Heart left ventricle (tissue), 13 donors: ENCODE measurements at regions not wholly inside any gene's neighbourhood (a gene's known extent, or its start where the extent isn't known, plus 50 kb on each side); places are given as distances from the start of the nearest gene placed in this dataset.

Source experiments
- POLR2A ChIP-seq, 2 donors: fragments of 450-650 bp; IDR thresholded peaks; one replicate each; pipeline ENCODE4 v1.6.1; 2017; ENCODE audit warnings: antibody characterized with exemption in 2 of 2, mild to moderate bottlenecking in 2 of 2, moderate library complexity in 2 of 2
- TF ChIP-seq, protein P1 (sequence below), 12 donors: fragments of 200-600 bp; sonication (generic) in 4 of 12; IDR thresholded peaks; one replicate each; pipeline versions ENCODE4 v1.5.0 to v1.8.0; 2018 to 2022; ENCODE audit warnings: antibody characterized with exemption in 12 of 12, mild to moderate bottlenecking in 5 of 12
- donor health status: ischemic (EF 13 %, LVEDD 7.1; RV severe dilation, severe dysfunction).
- donor health status: DM: no; HTN: yes; CAD: no.
- donor health status: DM: no; HTN: no; CAD: no.
- donor health status: ischemic (EF 25% LVEDD 6.9; RV normal size, moderate dysfunction).
- donor health status: ischemic (EF 25% LVEDD 5.7; RV mildly dilated, moderate dysfunction).
- donor health status: ischemic (EF 35%, LVEDD 5.7; RV mildly dilated, moderate dysfunction).
- donor health status: nonischemic (EF 11% LVEDD 7.7; RV severe dilation, severe dysfunction).
- donor health status: DM: yes; HTN: yes; CAD: no.
- donor health status: PGD.
- donor health status: ischemic (EF 29% LVEDD 5.4; RV normal size, mild dysfunction).
- donor health status: nonischemic (EF 23%, LVEDD 6.1; RV moderate dilation, normal function).

DNA sequence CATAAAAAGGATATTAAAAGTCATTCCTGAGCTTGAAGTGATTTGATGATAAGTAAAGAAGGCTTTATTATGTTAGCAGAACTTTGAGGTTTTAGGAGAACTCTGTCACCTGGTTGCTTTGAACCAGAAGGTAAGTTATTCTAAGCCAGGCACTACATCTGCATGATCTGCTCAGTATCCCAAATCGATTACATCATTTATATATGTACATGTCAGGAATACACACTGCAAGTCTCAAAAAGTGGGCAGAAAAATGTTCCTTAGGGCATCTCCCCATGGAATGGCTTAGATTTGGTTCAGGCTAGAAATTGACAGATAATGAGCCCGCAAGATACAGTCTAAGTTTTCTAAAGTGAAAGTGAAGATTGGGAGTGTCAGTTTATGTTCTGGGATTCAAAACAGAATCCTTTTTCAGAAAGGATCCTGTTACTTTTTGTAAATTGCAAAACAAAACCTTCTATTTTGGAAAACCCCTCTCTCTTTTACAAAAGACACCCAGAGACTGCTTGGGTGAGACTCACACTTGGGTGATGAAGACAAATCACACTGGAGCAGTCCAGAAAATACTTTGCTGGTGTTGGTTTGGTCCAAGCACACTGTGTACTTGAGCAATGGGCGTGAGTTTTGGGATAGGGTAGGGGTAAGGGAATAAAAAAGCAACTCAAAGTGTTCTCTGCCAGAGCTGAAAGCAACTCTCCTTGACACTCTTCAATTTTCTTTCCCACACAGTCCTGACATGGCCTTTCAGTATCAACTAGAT lies 114.5 kb downstream of the FOXD1 start:
- TF ChIP-seq, protein P1, sequence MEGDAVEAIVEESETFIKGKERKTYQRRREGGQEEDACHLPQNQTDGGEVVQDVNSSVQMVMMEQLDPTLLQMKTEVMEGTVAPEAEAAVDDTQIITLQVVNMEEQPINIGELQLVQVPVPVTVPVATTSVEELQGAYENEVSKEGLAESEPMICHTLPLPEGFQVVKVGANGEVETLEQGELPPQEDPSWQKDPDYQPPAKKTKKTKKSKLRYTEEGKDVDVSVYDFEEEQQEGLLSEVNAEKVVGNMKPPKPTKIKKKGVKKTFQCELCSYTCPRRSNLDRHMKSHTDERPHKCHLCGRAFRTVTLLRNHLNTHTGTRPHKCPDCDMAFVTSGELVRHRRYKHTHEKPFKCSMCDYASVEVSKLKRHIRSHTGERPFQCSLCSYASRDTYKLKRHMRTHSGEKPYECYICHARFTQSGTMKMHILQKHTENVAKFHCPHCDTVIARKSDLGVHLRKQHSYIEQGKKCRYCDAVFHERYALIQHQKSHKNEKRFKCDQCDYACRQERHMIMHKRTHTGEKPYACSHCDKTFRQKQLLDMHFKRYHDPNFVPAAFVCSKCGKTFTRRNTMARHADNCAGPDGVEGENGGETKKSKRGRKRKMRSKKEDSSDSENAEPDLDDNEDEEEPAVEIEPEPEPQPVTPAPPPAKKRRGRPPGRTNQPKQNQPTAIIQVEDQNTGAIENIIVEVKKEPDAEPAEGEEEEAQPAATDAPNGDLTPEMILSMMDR (IDR thresholded peaks at IDR 0.05) = no peak
- TF ChIP-seq POLR2A (IDR thresholded peaks at IDR 0.05) = no peak
